ENCODE measurements at regions not wholly inside any gene's neighbourhood (a gene's known extent, or its start where the extent isn't known, plus 50 kb on each side); places are given as distances from the start of the nearest gene placed in this dataset.

DNA sequence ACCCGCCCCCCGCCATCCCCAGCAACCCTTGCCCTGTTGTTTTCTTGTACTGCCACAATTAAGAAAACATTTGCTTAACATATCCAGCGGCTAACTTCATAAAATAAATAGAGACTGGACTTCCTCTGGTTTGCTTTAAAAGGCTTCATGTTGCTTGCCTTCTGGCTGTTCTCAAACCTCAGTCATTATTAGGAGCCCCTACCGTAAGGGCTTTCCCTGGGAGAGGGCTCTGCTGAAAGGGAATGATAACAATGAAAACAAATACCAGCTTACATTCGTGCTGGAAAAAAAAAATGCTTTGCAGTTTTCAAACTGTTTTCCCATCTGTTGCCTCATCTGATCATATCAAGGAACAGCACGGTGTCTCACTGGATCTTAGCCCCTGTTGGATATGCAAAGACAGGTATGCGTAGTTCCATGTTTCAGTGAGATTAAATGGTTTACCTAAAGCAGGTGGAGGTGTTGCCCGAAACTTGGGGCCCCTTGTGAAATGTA, 77.2 kb upstream of the VGLL4 start:
- TF ChIP-seq, protein P1, sequence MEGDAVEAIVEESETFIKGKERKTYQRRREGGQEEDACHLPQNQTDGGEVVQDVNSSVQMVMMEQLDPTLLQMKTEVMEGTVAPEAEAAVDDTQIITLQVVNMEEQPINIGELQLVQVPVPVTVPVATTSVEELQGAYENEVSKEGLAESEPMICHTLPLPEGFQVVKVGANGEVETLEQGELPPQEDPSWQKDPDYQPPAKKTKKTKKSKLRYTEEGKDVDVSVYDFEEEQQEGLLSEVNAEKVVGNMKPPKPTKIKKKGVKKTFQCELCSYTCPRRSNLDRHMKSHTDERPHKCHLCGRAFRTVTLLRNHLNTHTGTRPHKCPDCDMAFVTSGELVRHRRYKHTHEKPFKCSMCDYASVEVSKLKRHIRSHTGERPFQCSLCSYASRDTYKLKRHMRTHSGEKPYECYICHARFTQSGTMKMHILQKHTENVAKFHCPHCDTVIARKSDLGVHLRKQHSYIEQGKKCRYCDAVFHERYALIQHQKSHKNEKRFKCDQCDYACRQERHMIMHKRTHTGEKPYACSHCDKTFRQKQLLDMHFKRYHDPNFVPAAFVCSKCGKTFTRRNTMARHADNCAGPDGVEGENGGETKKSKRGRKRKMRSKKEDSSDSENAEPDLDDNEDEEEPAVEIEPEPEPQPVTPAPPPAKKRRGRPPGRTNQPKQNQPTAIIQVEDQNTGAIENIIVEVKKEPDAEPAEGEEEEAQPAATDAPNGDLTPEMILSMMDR (optimal IDR thresholded peaks at IDR 0.05 in 1 of 3, IDR thresholded peaks at IDR 0.05 in 1 of 3, conservative IDR thresholded peaks at IDR 0.05 in 1 of 3; ENCODE audit: extremely low read depth in 1 of 3, insufficient read depth in 2 of 3, low read length in 3 of 3): no peak
- no peak for TF ChIP-seq EZH2 (IDR thresholded peaks at IDR 0.05; ENCODE audit: low read length)

Measured in keratinocyte (primary cell).